Central memory CD8-positive, alpha-beta T cell (primary cell): ENCODE measurements at regions not wholly inside any gene's neighbourhood (a gene's known extent, or its start where the extent isn't known, plus 50 kb on each side); places are given as distances from the start of the nearest gene placed in this dataset.

Source experiments
- ATAC-seq: fragments of 150-1000 bp; cut with Tn5 transposase; replicated peaks from 2 replicates; pipeline ENCODE4 v1.10.0; 2022; ENCODE audit warnings: mild to moderate bottlenecking, moderate FRiP score, moderate number of reproducible peaks; ENCODE audit not compliant: poor library complexity, severe bottlenecking; ENCODE audit errors: extremely low read depth
- DNase-seq, 2 donors: peaks; one replicate each; pipeline ENCODE4 v3.0.0; 2021; ENCODE audit warnings: low spot score in 2 of 2
- H3K27ac Mint-ChIP-seq: one replicate; pipeline ENCODE4 v1.8.0; 2022; ENCODE audit warnings: low read depth, mild to moderate bottlenecking, moderate library complexity, mixed read lengths
- H3K27me3 Mint-ChIP-seq: one replicate; pipeline ENCODE4 v1.8.0; 2022; ENCODE audit warnings: mixed read lengths
- H3K36me3 Mint-ChIP-seq: one replicate; pipeline ENCODE4 v1.8.0; 2022; ENCODE audit warnings: mild to moderate bottlenecking, moderate library complexity, mixed read lengths; ENCODE audit not compliant: insufficient read depth
- H3K4me1 Mint-ChIP-seq: one replicate; pipeline ENCODE4 v1.8.0; 2022; ENCODE audit warnings: mixed read lengths
- H3K4me3 Mint-ChIP-seq: one replicate; pipeline ENCODE4 v1.8.0; 2022; ENCODE audit warnings: mild to moderate bottlenecking, moderate library complexity, mixed read lengths
- H3K9me3 Mint-ChIP-seq: one replicate; pipeline ENCODE4 v1.8.0; 2022; ENCODE audit warnings: mixed read lengths

DNA sequence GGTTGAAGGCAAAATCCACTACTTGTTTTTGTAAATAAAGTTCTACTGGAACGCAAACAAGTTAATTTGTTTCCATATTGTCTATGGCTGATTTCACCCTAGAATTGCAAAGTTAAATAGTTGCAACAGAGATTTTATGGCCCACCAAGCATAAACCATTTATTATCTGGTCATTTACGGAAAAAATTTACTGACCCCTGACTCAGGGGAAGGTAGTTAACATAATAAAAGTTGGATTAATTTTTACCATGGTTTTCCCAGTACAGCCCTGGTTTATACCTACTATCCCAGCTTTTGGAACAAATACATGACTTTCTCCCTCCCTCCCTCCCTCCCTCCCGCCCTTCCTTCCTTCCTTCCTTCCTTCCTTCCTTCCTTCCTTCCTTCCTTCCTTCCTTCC, 588.9 kb upstream of the TMEFF2 start:
- DNase-seq (no peak), ATAC-seq (no peak)
- H3K4me3 Mint-ChIP-seq = no peak overlapping the region
- peaks cover 20% of the 10 kb centered on the region for H3K9me3 Mint-ChIP-seq
- no peaks in the 10 kb centered on the region for H3K27me3 Mint-ChIP-seq
- no peaks in the 10 kb centered on the region for H3K4me1 Mint-ChIP-seq
- H3K36me3 Mint-ChIP-seq = no peaks in the 10 kb centered on the region
- H3K27ac Mint-ChIP-seq = no peak overlapping the region

DNA sequence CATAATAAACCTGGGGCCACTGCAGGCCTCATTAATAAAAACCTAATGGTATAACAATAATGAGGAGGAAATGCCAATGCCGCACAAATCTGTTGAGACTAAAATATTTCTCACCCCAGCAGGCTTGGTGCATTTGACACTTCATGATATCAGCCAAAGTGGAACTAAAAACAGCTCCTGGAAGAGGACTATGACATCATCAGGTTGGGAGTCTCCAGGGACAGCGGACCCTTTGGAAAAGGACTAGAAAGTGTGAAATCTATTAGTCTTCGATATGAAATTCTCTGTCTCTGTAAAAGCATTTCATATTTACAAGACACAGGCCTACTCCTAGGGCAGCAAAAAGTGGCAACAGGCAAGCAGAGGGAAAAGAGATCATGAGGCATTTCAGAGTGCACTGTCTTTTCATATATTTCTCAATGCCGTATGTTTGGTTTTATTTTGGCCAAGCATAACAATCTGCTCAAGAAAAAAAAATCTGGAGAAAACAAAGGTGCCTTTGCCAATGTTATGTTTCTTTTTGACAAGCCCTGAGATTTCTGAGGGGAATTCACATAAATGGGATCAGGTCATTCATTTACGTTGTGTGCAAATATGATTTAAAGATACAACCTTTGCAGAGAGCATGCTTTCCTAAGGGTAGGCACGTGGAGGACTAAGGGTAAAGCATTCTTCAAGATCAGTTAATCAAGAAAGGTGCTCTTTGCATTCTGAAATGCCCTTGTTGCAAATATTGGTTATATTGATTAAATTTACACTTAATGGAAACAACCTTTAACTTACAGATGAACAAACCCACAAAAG, 580.9 kb upstream of the TMEFF2 start:
- H3K4me3 Mint-ChIP-seq = no peak overlapping the region
- H3K9me3 Mint-ChIP-seq = no peaks in the 10 kb centered on the region
- H3K27ac Mint-ChIP-seq = no peak overlapping the region
- H3K27me3 Mint-ChIP-seq = no peaks in the 10 kb centered on the region
- DNase-seq (no peak), ATAC-seq (no peak)
- H3K4me1 Mint-ChIP-seq = no peaks in the 10 kb centered on the region
- no peaks in the 10 kb centered on the region for H3K36me3 Mint-ChIP-seq

DNA sequence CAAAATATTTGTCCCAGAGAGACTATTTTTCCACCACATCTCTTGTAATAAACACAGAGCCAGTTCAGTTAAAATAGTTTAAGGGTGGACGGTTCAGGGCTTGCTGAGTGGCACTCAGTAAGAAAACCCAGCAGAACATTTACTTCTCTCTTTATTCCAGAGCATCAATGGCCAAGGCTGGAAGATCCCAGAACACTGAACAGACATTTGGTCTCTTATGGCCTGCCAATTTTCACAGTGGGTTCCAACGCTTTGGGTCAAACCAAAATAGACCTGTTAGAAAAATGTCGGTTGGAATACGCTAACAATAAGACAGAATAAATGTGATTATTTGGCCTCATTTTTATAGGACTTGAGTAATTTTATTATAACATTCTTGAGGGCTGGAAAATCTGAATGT, 580.3 kb upstream of the TMEFF2 start:
- Mint-ChIP-seq H3K4me1 (no peaks in the 10 kb centered on the region), H3K9me3 (no peaks in the 10 kb centered on the region), H3K27ac (no peak overlapping the region), H3K27me3 (no peaks in the 10 kb centered on the region), H3K4me3 (no peak overlapping the region), H3K36me3 (no peaks in the 10 kb centered on the region)
- DNase-seq (no peak), ATAC-seq (no peak)

DNA sequence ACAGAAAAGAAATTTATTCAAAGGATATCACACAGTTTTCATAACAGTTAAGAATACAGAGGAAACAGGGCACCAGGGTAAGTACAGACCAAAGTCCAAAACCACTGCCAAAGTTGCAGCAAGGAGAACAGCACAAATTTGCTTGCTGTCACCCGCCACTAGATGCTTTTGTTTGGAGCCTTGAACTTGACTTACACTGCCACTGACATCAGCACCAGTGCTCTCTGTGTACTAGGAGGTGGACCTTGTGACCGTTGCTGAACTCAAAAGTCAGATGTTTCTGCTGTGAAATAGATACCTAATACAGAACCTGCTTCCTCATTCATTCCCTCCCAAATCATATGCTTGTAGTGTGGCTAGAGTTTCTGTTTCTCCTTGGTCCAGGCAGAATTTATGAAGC, 578.3 kb upstream of the TMEFF2 start:
- H3K27ac Mint-ChIP-seq = no peak overlapping the region
- ATAC-seq = no peak
- no peaks in the 10 kb centered on the region for H3K4me1 Mint-ChIP-seq
- no peaks in the 10 kb centered on the region for H3K27me3 Mint-ChIP-seq
- no peaks in the 10 kb centered on the region for H3K9me3 Mint-ChIP-seq
- no peaks in the 10 kb centered on the region for H3K36me3 Mint-ChIP-seq
- no peak for DNase-seq
- H3K4me3 Mint-ChIP-seq = no peak overlapping the region

DNA sequence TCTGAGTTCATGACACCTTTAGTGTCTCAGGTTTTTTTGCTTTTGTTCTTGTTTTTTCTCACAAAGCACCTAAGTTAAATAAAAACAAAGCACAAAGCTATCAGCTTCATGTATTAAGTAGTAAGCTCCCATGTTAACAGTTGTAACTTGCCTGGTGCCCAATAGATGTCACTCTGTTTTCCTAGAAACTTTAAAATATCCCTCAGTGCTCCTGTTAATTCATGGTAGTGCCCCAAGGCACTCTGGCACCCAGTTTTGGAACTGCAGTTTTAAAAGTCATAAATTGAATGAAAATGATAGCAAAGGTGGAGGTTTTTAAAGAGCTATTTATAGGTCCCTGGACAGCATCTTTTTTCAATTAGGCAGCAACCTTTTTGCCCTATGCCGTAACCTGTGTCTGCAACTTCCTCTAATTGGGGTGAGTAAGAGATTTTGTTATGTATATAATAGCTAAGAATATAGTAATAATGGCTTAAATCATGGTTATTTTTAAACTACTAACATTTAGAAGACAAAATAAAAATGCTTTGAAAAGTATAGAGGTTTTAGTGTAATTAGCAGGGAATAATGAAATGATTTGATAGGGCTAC, 555.0 kb upstream of the TMEFF2 start:
- peaks cover 6% of the 10 kb centered on the region for H3K9me3 Mint-ChIP-seq
- H3K4me1 Mint-ChIP-seq = no peaks in the 10 kb centered on the region
- ATAC-seq (no peak), DNase-seq (no peak)
- no peak overlapping the region for H3K4me3 Mint-ChIP-seq
- no peaks in the 10 kb centered on the region for H3K27me3 Mint-ChIP-seq
- H3K36me3 Mint-ChIP-seq = no peaks in the 10 kb centered on the region
- H3K27ac Mint-ChIP-seq = no peak overlapping the region

DNA sequence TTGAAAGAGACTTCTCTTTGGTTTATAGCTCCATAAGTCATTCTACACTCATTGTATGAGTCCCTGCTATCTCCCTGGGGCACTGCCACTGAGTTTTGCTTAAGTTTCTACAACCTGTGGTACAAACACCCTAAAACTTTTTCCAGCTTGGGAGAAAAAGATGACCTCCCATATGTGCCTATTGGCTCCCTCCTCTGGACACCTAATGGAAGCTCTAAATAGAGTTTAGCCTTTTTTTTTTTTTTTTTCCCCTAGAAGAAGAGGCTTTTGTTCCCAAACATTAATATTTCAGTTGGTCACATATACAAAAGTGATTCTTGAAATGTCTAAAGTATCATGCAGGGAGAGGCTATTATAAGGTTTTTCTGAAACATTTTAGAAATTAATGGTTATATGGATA, 547.2 kb upstream of the TMEFF2 start:
- Mint-ChIP-seq H3K9me3 (peaks cover 6% of the 10 kb centered on the region), H3K4me1 (no peaks in the 10 kb centered on the region), H3K4me3 (no peak overlapping the region), H3K36me3 (no peaks in the 10 kb centered on the region), H3K27me3 (no peaks in the 10 kb centered on the region), H3K27ac (no peak overlapping the region)
- no peak for DNase-seq
- ATAC-seq = no peak

DNA sequence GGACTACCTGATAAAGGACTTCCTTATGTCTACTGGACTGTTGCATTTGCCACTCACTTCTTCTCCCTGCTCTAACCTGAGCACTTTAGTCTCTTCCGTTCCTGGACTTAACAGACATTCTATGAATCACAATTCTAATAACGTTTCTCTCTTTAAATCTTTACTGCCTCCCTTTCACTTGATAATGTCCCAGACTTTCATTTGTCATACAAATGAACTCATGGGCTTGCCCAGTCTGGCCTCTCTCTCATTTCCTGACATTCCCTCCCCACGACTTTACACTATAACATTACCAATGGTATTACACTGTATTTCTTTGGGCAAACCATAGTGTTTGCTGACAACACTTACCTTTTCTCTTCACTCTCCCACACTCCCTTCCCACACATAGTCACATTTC, 540.7 kb upstream of the TMEFF2 start:
- Mint-ChIP-seq H3K36me3 (no peaks in the 10 kb centered on the region), H3K27ac (no peak overlapping the region), H3K27me3 (no peaks in the 10 kb centered on the region), H3K4me1 (no peaks in the 10 kb centered on the region), H3K9me3 (peaks cover 13% of the 10 kb centered on the region), H3K4me3 (no peak overlapping the region)
- ATAC-seq (no peak), DNase-seq (no peak)

DNA sequence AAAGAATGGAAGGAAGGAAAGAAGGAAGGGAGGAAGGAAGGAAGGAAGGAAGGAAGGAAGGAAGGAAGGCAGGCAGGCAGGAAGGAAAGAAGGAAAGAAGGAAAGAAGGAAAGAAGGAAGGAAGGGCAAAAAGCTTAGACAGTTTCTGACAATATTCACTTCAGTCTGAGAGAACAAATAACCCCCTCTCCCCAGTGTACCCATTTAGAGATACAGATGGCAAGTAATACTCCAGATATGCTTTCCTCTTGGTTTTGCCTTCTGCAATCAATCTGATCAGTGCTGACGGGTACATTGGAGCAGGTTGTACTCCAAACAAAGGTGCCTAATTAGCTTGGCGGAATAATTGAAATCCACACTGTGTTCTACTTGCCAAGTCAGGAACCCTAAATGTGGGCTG, 534.6 kb upstream of the TMEFF2 start:
- H3K27me3 Mint-ChIP-seq = no peaks in the 10 kb centered on the region
- no peak overlapping the region for H3K27ac Mint-ChIP-seq
- no peak overlapping the region for H3K4me3 Mint-ChIP-seq
- DNase-seq (no peak), ATAC-seq (no peak)
- H3K36me3 Mint-ChIP-seq = no peaks in the 10 kb centered on the region
- peaks cover 6% of the 10 kb centered on the region for H3K9me3 Mint-ChIP-seq
- H3K4me1 Mint-ChIP-seq = no peaks in the 10 kb centered on the region

DNA sequence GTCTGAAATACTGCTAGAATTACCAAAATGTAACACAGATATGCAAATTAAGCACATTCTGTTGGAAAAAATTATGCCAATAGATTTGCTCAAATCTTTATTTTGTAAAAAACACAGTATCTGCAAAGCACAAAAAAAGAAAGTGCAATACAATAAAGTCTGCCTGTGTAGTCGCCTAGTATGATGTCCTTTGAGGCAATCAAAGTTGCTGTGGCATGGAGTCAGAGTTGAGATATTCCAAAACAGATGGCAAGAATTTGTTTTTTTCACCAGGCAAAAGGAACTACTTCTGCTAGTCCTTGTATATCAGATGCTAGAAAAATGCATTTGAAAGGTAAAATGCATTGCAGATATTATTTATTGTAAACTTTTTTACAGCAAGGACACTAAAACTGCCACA, 531.3 kb upstream of the TMEFF2 start:
- H3K4me1 Mint-ChIP-seq = no peaks in the 10 kb centered on the region
- no peak for DNase-seq

DNA sequence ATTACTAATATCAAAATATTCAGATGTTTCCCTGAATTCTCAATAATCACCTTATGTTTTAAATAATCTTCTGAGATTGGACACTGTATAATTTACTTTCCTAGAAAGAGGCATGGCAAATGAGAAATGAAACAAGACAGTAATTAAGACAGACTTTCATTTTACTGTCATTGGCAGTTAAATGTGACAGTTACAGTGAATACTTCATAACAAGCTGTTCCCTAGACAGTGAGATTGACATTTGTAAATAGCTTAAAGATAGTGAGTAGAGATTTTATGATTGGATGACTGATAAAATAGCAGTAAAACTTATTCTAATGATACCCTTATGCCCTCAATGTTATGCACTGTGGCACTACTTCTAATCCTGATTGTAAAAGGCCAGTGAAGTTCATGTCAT, 524.9 kb upstream of the TMEFF2 start:
- no peak for ATAC-seq
- no peak for DNase-seq
- Mint-ChIP-seq H3K36me3 (no peaks in the 10 kb centered on the region), H3K4me3 (no peak overlapping the region), H3K4me1 (no peaks in the 10 kb centered on the region), H3K9me3 (peaks cover 6% of the 10 kb centered on the region), H3K27ac (no peak overlapping the region), H3K27me3 (no peaks in the 10 kb centered on the region)

More for the DNA sequence above, 531.3 kb upstream of the TMEFF2 start:
- H3K9me3 Mint-ChIP-seq = peaks cover 11% of the 10 kb centered on the region
- ATAC-seq = no peak
- H3K36me3 Mint-ChIP-seq = no peaks in the 10 kb centered on the region
- H3K27me3 Mint-ChIP-seq = no peaks in the 10 kb centered on the region
- no peak overlapping the region for H3K4me3 Mint-ChIP-seq
- H3K27ac Mint-ChIP-seq = no peak overlapping the region

DNA sequence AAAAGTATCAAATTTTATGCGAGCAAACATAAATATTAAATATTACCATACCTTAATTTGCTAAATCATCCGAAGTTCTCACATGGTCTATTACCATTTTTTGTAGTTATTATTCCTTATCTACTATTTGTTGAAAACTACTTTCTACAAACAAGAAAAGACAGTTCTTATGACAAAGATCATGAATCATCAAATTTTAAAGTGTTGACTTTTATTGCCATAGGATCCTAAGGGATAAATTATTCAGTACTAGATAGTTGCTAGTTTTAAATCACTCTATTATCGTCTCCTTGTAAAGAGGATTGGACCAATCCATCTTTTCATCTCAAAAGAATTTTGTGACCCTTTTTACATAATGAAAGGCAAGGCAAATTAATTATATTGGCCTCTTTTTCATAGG, 523.6 kb upstream of the TMEFF2 start:
- H3K27me3 Mint-ChIP-seq = no peaks in the 10 kb centered on the region
- H3K4me1 Mint-ChIP-seq = no peaks in the 10 kb centered on the region
- DNase-seq = no peak
- H3K9me3 Mint-ChIP-seq = peaks cover 6% of the 10 kb centered on the region
- no peak for ATAC-seq
- H3K36me3 Mint-ChIP-seq = no peaks in the 10 kb centered on the region
- H3K4me3 Mint-ChIP-seq = no peak overlapping the region
- H3K27ac Mint-ChIP-seq = no peak overlapping the region

DNA sequence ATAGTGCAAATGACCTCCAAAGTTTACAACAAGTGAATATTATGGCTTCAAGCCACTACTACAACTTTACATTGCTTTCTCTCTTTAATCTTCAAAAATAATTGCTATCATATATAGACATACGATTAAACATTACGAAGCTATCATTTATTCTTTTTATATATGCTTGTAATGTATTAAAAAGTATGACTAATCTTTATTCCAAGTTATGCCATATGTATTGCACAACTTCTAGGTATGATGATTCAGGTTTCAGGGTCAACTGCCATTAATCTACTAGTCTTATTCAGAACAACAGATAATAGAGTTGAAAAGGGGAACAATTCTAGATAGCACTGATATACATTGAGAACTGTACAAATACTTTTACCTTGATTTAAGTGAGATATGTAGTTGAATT, 506.2 kb upstream of the TMEFF2 start:
- H3K27me3 Mint-ChIP-seq = no peaks in the 10 kb centered on the region
- H3K4me1 Mint-ChIP-seq = no peaks in the 10 kb centered on the region
- H3K9me3 Mint-ChIP-seq = peaks cover 5% of the 10 kb centered on the region
- no peak overlapping the region for H3K27ac Mint-ChIP-seq
- no peak overlapping the region for H3K4me3 Mint-ChIP-seq
- ATAC-seq (no peak), DNase-seq (no peak)
- H3K36me3 Mint-ChIP-seq = no peaks in the 10 kb centered on the region

DNA sequence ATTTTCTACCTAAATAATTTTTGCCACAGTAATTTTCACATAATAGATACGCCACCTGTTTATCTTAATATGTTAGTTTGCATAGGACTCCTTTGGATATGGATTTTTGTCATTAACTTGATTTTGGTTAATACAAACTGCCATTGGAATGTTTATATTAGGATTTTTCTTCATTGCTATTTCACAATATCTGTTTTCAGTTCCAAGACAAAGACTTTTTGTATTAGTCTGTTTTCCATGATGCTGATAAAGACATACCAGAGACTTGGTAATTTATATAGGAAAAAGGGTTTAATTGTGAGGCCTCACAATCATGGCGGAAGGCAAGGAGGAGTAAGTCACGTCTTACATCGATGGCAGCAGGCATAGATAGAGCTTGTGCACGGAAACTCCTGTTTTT, 503.1 kb upstream of the TMEFF2 start:
- Mint-ChIP-seq H3K27ac (no peak overlapping the region), H3K27me3 (no peaks in the 10 kb centered on the region), H3K9me3 (peaks cover 5% of the 10 kb centered on the region)

More for the DNA sequence above, 503.1 kb upstream of the TMEFF2 start:
- no peaks in the 10 kb centered on the region for H3K4me1 Mint-ChIP-seq
- no peak for ATAC-seq
- no peak overlapping the region for H3K4me3 Mint-ChIP-seq
- H3K36me3 Mint-ChIP-seq = no peaks in the 10 kb centered on the region
- no peak for DNase-seq
